GM18858 (cell line): ENCODE measurements at regions not wholly inside any gene's neighbourhood (a gene's known extent, or its start where the extent isn't known, plus 50 kb on each side); places are given as distances from the start of the nearest gene placed in this dataset.

ENCODE experiments used
- ATAC-seq: cut with Tn5 transposase; IDR thresholded peaks from one replicate; pipeline ENCODE4 v1.9.1; 2021; ENCODE audit not compliant: unreplicated experiment

GRCh38 chr16:86389566-86390328 lies 120.6 kb upstream of the FOXF1 start:
- ATAC-seq = no peak

GRCh38 chr16:86390335-86390734 lies 120.0 kb upstream of the FOXF1 start:
- no peak for ATAC-seq

GRCh38 chr16:86391486-86391885 lies 118.8 kb upstream of the FOXF1 start:
- ATAC-seq = no peak

GRCh38 chr16:86391984-86392383 lies 118.3 kb upstream of the FOXF1 start:
- ATAC-seq = no peak

- ATAC-seq = no peak
These were observed 117.7 kb upstream of the FOXF1 start for GRCh38 chr16:86392436-86393152.

- no peak for ATAC-seq
These were observed 116.3 kb upstream of the FOXF1 start for GRCh38 chr16:86393907-86394626.

GRCh38 chr16:86395477-86395876 lies 114.8 kb upstream of the FOXF1 start:
- no peak for ATAC-seq

- no peak for ATAC-seq
These were observed 113.9 kb upstream of the FOXF1 start for GRCh38 chr16:86396422-86396821.

GRCh38 chr16:86396901-86397311 lies 113.4 kb upstream of the FOXF1 start:
- ATAC-seq = no peak

- no peak for ATAC-seq
These were observed 112.1 kb upstream of the FOXF1 start for GRCh38 chr16:86398201-86398600.

- ATAC-seq = no peak
These were observed 111.7 kb upstream of the FOXF1 start for GRCh38 chr16:86398622-86399021.

- no peak for ATAC-seq
These were observed 109.2 kb upstream of the FOXF1 start for GRCh38 chr16:86401126-86401525.

- ATAC-seq = no peak
These were observed 107.2 kb upstream of the FOXF1 start for GRCh38 chr16:86403085-86403484.

- ATAC-seq = no peak
These were observed 106.7 kb upstream of the FOXF1 start for GRCh38 chr16:86403541-86404163.

- ATAC-seq = no peak
These were observed 105.6 kb upstream of the FOXF1 start for GRCh38 chr16:86404678-86405077.

GRCh38 chr16:86405319-86405718 lies 105.0 kb upstream of the FOXF1 start:
- no peak for ATAC-seq

- ATAC-seq = no peak
These were observed 104.3 kb upstream of the FOXF1 start for GRCh38 chr16:86406056-86406455.

- no peak for ATAC-seq
These were observed 101.6 kb upstream of the FOXF1 start for GRCh38 chr16:86408685-86409084.

GRCh38 chr16:86410081-86410480 lies 100.2 kb upstream of the FOXF1 start:
- ATAC-seq = no peak

GRCh38 chr16:86410529-86410928 lies 99.8 kb upstream of the FOXF1 start:
- ATAC-seq = no peak

GRCh38 chr16:86411897-86412296 lies 98.4 kb upstream of the FOXF1 start:
- no peak for ATAC-seq
